ENCODE measurements at regions not wholly inside any gene's neighbourhood (a gene's known extent, or its start where the extent isn't known, plus 50 kb on each side); places are given as distances from the start of the nearest gene placed in this dataset.
A peak's percentile ranks its signal among the peaks of the same experiment; 100 is the strongest.

DNA sequence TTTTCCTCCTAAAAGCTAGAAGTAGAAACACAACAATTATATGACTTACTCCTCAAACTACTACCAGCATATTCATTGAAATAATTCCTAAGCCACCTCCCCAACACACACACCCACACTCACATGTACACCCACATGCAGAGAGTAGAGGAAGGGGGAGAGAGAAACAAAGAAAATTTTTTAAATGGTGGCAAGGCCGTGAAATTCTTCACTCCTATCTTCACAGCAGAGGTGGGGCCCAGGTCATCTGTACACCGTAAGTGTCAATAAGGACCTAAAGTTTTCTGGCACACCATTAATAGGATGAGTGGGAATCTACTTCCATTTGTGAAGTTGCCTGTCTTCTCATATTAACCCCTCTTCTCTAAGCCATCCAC is 73.9 kb upstream of the EGLN3 start:
- no peaks in the 10 kb centered on the region for H3K9me3 ChIP-seq
- H3K27ac ChIP-seq, result no peak overlapping the region
- H3K27me3 ChIP-seq, result no peaks in the 10 kb centered on the region
- no peaks in the 10 kb centered on the region for H3K36me3 ChIP-seq
- 70 to 94% (median 82%) methylated on average over 2 of the region's 2 CpGs for WGBS, 4 donors
- H3K4me3 ChIP-seq, result no peak overlapping the region
- TF ChIP-seq CTCF (IDR thresholded peaks at IDR 0.05) (no peak), POLR2A (IDR thresholded peaks at IDR 0.05) (no peak)
- DNase-seq, result no peak
- peaks cover 0 to 10% (median 0%) of the 10 kb centered on the region in 12 donors for H3K4me1 ChIP-seq
- ATAC-seq, result no peak
- intact Hi-C loops (cut with DNase I), result no loop called here

DNA sequence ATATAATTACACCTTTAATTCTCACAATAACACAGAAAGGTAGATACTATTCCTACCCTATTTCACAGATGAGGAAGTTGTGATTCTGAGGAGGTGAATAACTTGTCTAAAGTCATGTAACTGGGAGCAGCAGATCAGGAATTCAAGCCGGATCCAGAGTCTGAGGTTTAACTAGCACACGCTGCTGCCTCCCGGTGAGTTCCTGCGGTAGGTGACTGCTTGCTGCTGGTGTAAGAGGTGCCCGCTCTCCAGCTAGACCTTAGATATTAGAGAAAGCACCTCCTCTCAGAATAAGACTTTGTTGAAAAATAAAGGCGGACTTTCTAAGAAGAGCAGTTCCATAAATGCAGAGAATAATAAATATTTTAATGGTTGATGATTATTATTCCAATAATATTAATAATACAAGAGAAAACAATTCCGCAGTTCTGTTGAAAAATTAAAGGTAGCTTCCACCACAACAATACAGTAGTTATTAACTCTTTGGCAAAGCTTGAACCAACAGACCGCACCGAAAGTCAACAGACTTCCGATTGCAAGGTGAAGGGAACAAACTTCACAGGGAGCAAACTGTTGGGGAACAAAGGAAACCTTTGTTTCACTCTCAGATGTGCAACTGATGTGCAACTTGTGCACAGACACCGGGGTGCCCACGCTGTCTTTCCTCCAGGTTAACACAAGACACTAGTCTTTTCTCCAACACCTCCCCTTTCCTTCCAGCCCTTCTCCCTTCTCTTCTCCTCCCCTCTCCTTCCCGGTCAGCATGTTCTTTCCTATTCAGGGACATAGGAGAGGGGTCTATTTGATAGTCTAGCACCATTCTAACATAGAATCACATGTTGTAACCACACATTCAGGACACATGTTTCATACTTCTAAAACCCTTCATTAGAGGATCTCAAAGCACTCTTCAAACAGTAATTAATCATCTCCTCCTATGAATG is 73.2 kb upstream of the EGLN3 start:
- peaks cover 0 to 5% (median 0%) of the 10 kb centered on the region in 12 donors for H3K4me1 ChIP-seq
- ATAC-seq (no peak), DNase-seq (no peak)
- H3K4me3 ChIP-seq, result no peak overlapping the region
- intact Hi-C loops (cut with DNase I), result no loop called here
- no peaks in the 10 kb centered on the region for H3K27me3 ChIP-seq
- TF ChIP-seq CTCF (IDR thresholded peaks at IDR 0.05), result no peak
- H3K36me3 ChIP-seq, result no peaks in the 10 kb centered on the region
- WGBS, 4 donors, result 86 to 92% (median 90%) methylated on average over 13 of the region's 13 CpGs
- H3K27ac ChIP-seq, result no peak overlapping the region
- H3K9me3 ChIP-seq, result no peaks in the 10 kb centered on the region

- H3K36me3 ChIP-seq, result no peaks in the 10 kb centered on the region
- ATAC-seq, result no peak
- WGBS, 4 donors, result 78 to 94% (median 89%) methylated on average over 3 of the region's 3 CpGs
- peaks cover 0 to 5% (median 0%) of the 10 kb centered on the region in 12 donors for H3K4me1 ChIP-seq
- H3K27ac ChIP-seq, result no peak overlapping the region
- no peak for DNase-seq
- intact Hi-C loops (cut with DNase I), result no loop called here
- no peaks in the 10 kb centered on the region for H3K9me3 ChIP-seq
- H3K27me3 ChIP-seq, result no peaks in the 10 kb centered on the region
- no peak overlapping the region for H3K4me3 ChIP-seq
- no peak for TF ChIP-seq POLR2A (IDR thresholded peaks at IDR 0.05)
- no peak for TF ChIP-seq CTCF (IDR thresholded peaks at IDR 0.05)
These were observed 70.2 kb upstream of the EGLN3 start for GRCh38 chr14:34021096-34021495.

DNA sequence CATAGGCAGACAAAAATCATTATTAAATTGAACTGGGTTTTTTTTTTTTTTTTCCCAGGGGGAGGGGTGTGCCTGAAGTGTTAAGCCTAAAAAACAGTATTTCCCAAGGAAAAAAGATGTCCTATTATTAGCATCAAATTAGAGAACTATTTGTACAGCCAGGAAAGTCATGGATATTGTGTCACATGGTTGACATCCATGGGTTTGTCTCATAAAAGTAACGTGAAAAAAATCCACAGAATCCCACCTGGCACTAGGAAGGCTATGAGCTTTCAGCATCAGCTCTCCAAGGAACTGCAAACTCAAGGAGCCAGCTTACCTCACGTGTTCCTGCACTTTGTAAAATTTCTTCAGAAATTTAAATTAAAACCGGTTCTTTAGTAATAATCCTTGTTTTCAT is 69.1 kb upstream of the EGLN3 start:
- ATAC-seq, result peak; percentile 36 to 56 (median 46)
- DNase-seq, result no peak
- intact Hi-C loops (cut with DNase I), result no loop called here
- Histone ChIP-seq H3K4me3 (peak overlapping the region in 1 of 12 donors; percentile 57), H3K4me1 (peaks cover 0 to 5% (median 0%) of the 10 kb centered on the region in 12 donors), H3K9me3 (no peaks in the 10 kb centered on the region), H3K27me3 (no peaks in the 10 kb centered on the region), H3K27ac (peak overlapping the region in 2 of 12 donors; percentile 61 to 75), H3K36me3 (no peaks in the 10 kb centered on the region)
- no peak for TF ChIP-seq POLR2A (IDR thresholded peaks at IDR 0.05)
- TF ChIP-seq CTCF (IDR thresholded peaks at IDR 0.05), result no peak
- 80 to 89% (median 85%) methylated on average over 3 of the region's 3 CpGs for WGBS, 4 donors

Measured in heart left ventricle (tissue), 16 donors.